SW480 (cell line): ENCODE measurements at regions not wholly inside any gene's neighbourhood (a gene's known extent, or its start where the extent isn't known, plus 50 kb on each side); places are given as distances from the start of the nearest gene placed in this dataset.
"Not testable (repeated sequence)": the region's sequence is repeated elsewhere in the genome, so short reads cannot be mapped to it uniquely, and the experiment has no call there.

ENCODE experiments used
- DNase-seq: peaks from one replicate; pipeline ENCODE4 v3.0.0-alpha.2; 2016; ENCODE audit warnings: low spot score

DNA sequence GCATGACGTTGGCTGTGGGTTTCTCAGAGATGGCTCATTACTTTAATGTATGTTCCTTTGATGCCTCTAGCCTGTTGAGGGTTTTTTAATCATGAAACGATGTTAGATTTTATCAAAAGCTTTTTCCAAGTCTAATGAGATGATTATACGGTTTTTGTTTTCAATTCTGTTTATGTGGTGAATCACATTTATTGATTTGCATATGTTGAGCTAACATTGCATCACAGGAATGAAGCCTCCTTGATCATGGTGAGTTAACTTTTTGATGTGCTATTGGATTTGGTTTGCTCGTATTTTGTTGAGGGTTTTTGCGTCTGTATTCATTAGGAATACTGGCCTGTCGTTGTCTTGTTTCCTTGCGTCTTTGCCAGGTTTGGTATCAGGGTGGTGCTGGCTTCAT, 52.3 kb upstream of the PTPN12 start:
- DNase-seq = peak; percentile 61

DNA sequence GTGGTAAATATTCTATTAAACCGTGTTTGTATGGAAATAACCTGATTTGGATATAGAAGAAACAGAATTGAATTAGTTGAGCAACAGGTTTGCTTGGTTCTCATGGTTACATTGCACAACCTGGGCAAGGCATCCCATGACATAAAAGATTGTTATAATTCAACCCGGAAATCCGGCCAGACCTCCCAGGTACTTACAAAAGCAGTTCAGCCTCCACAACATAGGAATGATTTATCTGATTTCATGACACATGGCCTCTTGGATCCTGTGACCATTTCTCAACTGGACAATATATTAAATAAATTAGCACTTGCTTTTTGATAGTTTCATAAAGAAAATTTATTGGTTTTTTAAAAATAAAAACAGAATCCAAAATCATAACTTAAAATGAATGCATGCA, 55.1 kb upstream of the PTPN12 start:
- DNase-seq = peak; percentile 93

- DNase-seq = peak; percentile 93
Observed at GRCh38 chr7:77481615-77482014, 55.5 kb upstream of the PTPN12 start.

DNA sequence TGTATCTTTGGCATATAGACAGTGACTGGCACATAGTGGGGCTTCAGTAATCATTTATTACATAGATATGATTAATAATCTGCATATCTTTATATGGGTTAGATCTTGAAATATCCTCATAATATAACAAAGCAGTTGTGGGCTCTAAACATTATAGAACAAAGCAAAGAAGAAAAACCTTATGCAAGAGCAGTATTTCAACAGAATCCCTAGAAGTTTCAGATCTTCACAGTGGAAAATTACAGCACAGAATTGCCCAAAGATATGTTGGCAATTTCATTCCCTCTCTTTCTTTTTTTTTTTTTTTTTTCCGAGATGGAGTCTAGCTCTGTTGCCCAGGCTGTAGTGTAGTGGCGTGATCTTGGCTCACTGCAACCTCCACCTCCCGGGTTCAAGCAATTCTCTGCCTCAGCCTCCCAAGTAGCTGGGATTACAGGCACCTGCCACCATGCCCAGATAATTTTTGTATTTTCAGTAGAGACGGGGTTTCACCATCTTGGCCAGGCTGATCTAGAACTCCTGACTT, 56.9 kb upstream of the PTPN12 start:
- not testable (repeated sequence) for DNase-seq

GRCh38 chr7:77479536-77480088, 57.5 kb upstream of the PTPN12 start:
- DNase-seq = peak; percentile 62

DNA sequence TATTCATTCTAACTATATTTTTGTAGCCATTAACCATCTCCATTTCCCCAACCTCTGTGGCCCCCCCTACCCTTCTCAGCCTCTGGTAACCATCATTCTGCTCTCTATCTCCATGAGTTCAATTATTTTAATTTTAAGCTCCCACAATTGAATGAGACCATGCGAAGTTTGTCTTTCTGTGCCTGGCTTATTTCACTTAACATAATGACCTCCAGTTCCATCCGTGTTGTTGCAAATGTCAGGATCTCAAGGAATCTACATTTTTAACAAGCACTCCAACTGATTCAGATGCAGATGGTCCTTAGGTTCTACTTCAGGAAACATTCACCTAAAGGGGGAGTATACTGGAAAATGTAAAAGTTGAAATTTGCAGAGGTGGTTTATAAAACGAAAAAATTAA, 60.2 kb upstream of the PTPN12 start:
- DNase-seq = no peak

GRCh38 chr7:77475181-77475580, 59.0 kb upstream of the GSAP start:
- no peak for DNase-seq

GRCh38 chr7:77474756-77475155, 58.6 kb upstream of the GSAP start:
- no peak for DNase-seq

DNA sequence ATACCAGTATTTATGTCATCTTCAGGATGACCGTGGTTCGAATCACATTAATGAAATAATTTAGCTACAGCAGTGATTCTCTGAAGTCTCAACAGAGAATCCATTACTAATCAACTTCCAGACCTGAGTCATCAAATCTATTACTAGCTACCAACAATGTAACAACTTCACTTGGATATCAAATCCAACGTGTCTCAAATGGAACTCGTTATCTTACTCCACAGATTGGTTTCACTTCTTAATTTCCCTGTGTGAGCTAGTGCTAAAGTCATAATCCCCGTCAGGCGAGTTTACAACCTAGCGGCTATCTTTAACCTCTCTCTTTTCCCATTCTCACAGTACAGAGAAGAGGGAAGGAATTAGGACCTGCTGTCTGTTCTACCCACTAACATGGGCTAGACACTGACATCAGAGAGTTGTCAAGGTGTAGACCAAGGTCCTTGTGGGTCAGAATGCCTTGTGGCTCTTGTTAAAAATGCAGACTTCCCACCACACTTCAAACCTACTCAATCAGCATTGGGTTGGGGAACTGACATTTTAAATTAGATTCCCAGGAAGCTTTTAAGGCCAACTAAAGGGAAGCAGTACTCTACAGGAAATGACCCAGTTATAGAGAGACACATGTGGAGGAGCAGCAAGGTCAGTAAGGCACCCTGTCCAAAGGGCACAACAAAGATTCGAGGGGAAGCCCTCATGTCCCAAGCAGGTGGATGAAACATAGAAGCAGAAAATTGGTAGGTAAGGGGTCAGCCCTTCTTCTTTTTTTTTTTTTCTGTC, 57.3 kb upstream of the GSAP start:
- DNase-seq = no peak

DNA sequence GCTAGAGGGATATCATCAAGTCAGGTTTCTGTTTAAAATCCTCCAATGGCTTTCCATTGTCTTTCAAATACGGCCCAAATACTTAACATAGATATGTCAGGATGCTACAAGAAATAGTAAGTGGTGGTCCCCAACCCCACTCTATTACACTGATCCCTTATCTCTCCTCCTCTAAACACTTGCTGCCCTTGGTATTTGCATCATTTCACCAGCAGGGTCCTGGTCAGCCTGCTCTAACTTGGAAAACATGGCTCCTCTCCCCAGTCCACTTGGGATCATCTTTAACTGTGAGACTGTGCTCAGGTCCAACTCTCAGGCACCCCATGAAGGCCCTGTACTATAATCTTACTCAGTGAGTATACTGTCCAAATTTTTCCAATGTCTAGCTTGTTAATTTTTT, 53.8 kb upstream of the GSAP start:
- no peak for DNase-seq

DNA sequence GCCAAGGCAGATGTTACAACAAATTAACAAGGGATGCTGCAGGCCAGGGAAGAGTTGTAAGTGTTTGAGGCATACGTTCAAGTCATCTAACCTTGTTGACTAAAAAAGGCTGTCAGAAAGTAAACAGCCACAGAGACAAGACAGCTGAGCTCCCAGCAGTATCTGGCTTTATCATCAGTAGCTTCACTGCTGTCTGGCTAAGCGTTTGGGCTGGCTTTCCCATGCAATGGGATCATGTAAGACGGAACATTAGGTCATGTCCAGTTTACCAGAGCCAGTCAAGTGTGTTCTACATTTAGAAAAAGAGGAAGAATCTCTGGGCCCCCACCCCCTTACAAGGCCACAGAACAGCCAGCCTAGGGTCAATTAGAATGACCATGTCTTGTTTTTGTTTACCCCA, 51.3 kb upstream of the GSAP start:
- no peak for DNase-seq

DNA sequence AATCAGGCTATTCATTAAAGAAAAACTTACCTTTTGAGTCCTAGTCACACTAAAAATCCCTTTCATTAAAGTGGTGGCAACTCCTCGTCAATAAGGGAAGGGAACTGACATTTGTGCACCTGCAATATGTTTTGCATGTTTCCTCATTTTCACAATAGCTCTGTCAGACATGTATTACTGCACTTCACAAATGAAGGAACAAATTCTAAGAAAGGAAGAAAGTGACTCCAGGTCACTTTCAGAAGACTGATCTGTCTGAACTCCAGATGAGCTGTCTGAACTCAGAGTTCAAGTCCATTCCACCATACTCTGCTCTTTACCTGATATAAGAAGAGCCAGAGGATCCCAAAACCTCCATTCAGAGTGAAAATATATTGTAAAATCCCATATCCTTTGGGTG, 50.3 kb upstream of the GSAP start:
- no peak for DNase-seq
